IMR-90 (cell line): ENCODE measurements at regions not wholly inside any gene's neighbourhood (a gene's known extent, or its start where the extent isn't known, plus 50 kb on each side); places are given as distances from the start of the nearest gene placed in this dataset.

Experiments used
- ATAC-seq: fragments of 200-7000 bp; cut with Tn5 transposase; 2 replicates; pipeline ENCODE4 v1.9.1; 2020; ENCODE audit warnings: low read depth, mild to moderate bottlenecking, moderate library complexity
- BruUV-seq: library from RNA; stranded (reverse); fragments of 400-500 nt; replicated peaks from 2 replicates; lab custom pipeline; 2021; lab: Mats Ljungman, UMichigan
- CTCF ChIA-PET: fragments of 300-600 bp; formaldehyde crosslinking; extraction: SDS; loops from one replicate; lab custom pipeline; 2021; ENCODE audit warnings: antibody characterized with exemption; lab: Yijun Ruan, JAX
- POLR2A ChIA-PET: fragments of 300-600 bp; sonication (Branson Sonifier 250); formaldehyde crosslinking; loops from one replicate; lab custom pipeline; 2022; ENCODE audit warnings: antibody characterized with exemption; ENCODE audit not compliant: unreplicated experiment; lab: Charles Lee
- DNase-seq: peaks from one replicate; pipeline ENCODE4 v3.0.0; 2013
- H2AFZ ChIP-seq: replicated peaks from 2 replicates; pipeline ENCODE3; 2013; ENCODE audit warnings: low read length, mild to moderate bottlenecking; ENCODE audit not compliant: poor library complexity
- H2AK5ac ChIP-seq: 2 replicates; pipeline ENCODE4 v1.6.1; 2013; ENCODE audit warnings: low read depth, low read length, inconsistent platforms
- H2AK9ac ChIP-seq: replicated peaks from 2 replicates; pipeline ENCODE3; 2013; ENCODE audit warnings: mild to moderate bottlenecking, low read depth, low read length, moderate library complexity; ENCODE audit not compliant: poor library complexity
- H2BK120ac ChIP-seq: 2 replicates; pipeline ENCODE4 v1.6.1; 2013; ENCODE audit warnings: low read depth, low read length, inconsistent platforms
- H2BK15ac ChIP-seq: 3 replicates; pipeline ENCODE4 v1.6.1; 2013; ENCODE audit warnings: low read depth, low read length, inconsistent platforms
- H2BK20ac ChIP-seq: 2 replicates; pipeline ENCODE4 v1.6.1; 2013; ENCODE audit warnings: low read depth, mild to moderate bottlenecking, inconsistent platforms, low read length, moderate library complexity
- H2BK5ac ChIP-seq: 2 replicates; pipeline ENCODE4 v1.6.1; 2013; ENCODE audit warnings: mild to moderate bottlenecking, low read depth, low read length, inconsistent platforms; ENCODE audit not compliant: poor library complexity, severe bottlenecking
- H3K14ac ChIP-seq: replicated peaks from 2 replicates; pipeline ENCODE4 v1.6.1; 2013; ENCODE audit warnings: low read depth, low read length, inconsistent platforms
- H3K18ac ChIP-seq: 2 replicates; pipeline ENCODE4 v1.6.1; 2013; ENCODE audit warnings: low read depth, low read length, control low read depth
- H3K23ac ChIP-seq: 2 replicates; pipeline ENCODE4 v1.6.1; 2013; ENCODE audit warnings: low read depth, low read length, inconsistent platforms
- H3K27ac ChIP-seq: 2 replicates; pipeline ENCODE4 v1.5.1; 2013; ENCODE audit warnings: mild to moderate bottlenecking, control low read depth, low read length; ENCODE audit not compliant: insufficient read depth
- H3K27me3 ChIP-seq: 2 replicates; pipeline ENCODE4 v1.6.1; 2013; ENCODE audit warnings: low read length; ENCODE audit not compliant: control insufficient read depth, insufficient read depth
- H3K36me3 ChIP-seq: 2 replicates; pipeline ENCODE4 v1.6.1; 2013; ENCODE audit warnings: low read length, mixed read lengths; ENCODE audit not compliant: control insufficient read depth, insufficient read depth
- H3K4ac ChIP-seq: 2 replicates; pipeline ENCODE4 v1.6.1; 2013; ENCODE audit warnings: low read depth, low read length, inconsistent platforms
- H3K4me1 ChIP-seq: 2 replicates; pipeline ENCODE4 v1.6.1; 2013; ENCODE audit warnings: low read length, mixed read lengths; ENCODE audit not compliant: control insufficient read depth, insufficient read depth
- H3K4me2 ChIP-seq: 2 replicates; pipeline ENCODE4 v1.6.1; 2013; ENCODE audit warnings: low read depth, mild to moderate bottlenecking, control low read depth, low read length, moderate library complexity
- H3K4me3 ChIP-seq: 2 replicates; pipeline ENCODE4 v1.5.1; 2013; ENCODE audit warnings: low read depth, mild to moderate bottlenecking, control low read depth, low read length, moderate library complexity; ENCODE audit not compliant: insufficient read depth
- H3K56ac ChIP-seq: 2 replicates; pipeline ENCODE4 v1.6.1; 2013; ENCODE audit warnings: low read length, inconsistent platforms; ENCODE audit not compliant: insufficient read depth; ENCODE audit errors: extremely low read depth
- H3K79me1 ChIP-seq, 2 experiments: 2 replicates each; pipeline ENCODE4 v1.6.1; 2013; ENCODE audit warnings: low read length in 2 of 2, inconsistent platforms in 1 of 2, low read depth in 1 of 2
- H3K9ac ChIP-seq: 2 replicates; pipeline ENCODE4 v1.6.1; 2013; ENCODE audit warnings: low read depth, low read length, control low read depth
- H3K9me1 ChIP-seq: 2 replicates; pipeline ENCODE4 v1.6.1; 2013; ENCODE audit warnings: low read length, inconsistent platforms; ENCODE audit not compliant: insufficient read depth
- H3K9me3 ChIP-seq: 2 replicates; pipeline ENCODE4 v1.6.1; 2013; ENCODE audit warnings: low read length; ENCODE audit not compliant: control insufficient read depth, insufficient read depth
- H4K20me1 ChIP-seq: 2 replicates; pipeline ENCODE4 v1.6.1; 2013; ENCODE audit warnings: low read length, inconsistent platforms; ENCODE audit not compliant: insufficient read depth
- H4K5ac ChIP-seq: 2 replicates; pipeline ENCODE4 v1.6.1; 2013; ENCODE audit warnings: mild to moderate bottlenecking, low read depth, low read length, control low read depth
- H4K8ac ChIP-seq, 2 experiments: 2 replicates each; pipeline ENCODE4 v1.6.1; 2013; ENCODE audit warnings: low read depth in 2 of 2, low read length in 2 of 2, control low read depth in 1 of 2, inconsistent platforms in 1 of 2
- H4K91ac ChIP-seq: 2 replicates; pipeline ENCODE4 v1.6.1; 2013; ENCODE audit warnings: low read depth, low read length, inconsistent platforms; ENCODE audit not compliant: insufficient read depth
- MAFK ChIP-seq: IDR thresholded peaks from 2 replicates; pipeline ENCODE4 v1.6.1; 2012; ENCODE audit warnings: low read depth, low read length, improper control_type of control experiment
- RAD21 ChIP-seq: IDR thresholded peaks from 2 replicates; pipeline ENCODE4 v1.6.1; 2012; ENCODE audit warnings: low read length, improper control_type of control experiment
- WGBS, 2 experiments: methylation state at CpG; one replicate each; pipeline versions ENCODE4 v1.1.5 to v1.1.7; 2013; ENCODE audit warnings: missing lambda C conversion rate in 2 of 2; ENCODE audit not compliant: insufficient read length in 1 of 2; ENCODE audit errors: extremely low coverage in 2 of 2; 5-methylcytosine and 5-hydroxymethylcytosine counted together
- dilution Hi-C: fragments of 300-500 bp; cut with HindIII; formaldehyde crosslinking; loops from one replicate; pipeline ENCODE4 v1.14.3; 2018; ENCODE audit warnings: low sequenced_read_pairs; ENCODE audit not compliant: unreplicated experiment
- in situ Hi-C: fragments of 300-500 bp; cut with MboI; formaldehyde crosslinking; loops from 3 replicates; pipeline ENCODE4 v1.14.3; 2019; ENCODE audit warnings: low sequenced_read_pairs, inconsistent platforms, mixed read lengths
- intact Hi-C: fragments of 100-400 bp; cut with micrococcal nuclease; formaldehyde crosslinking; loops from 2 replicates; pipeline ENCODE4 v1.10.0; 2022
- TF ChIP-seq, protein P1 (sequence below): conservative IDR thresholded peaks from 2 replicates; pipeline ENCODE4 v1.5.1; 2012; ENCODE audit warnings: mild to moderate bottlenecking, low read depth, low read length, improper control_type of control experiment

DNA sequence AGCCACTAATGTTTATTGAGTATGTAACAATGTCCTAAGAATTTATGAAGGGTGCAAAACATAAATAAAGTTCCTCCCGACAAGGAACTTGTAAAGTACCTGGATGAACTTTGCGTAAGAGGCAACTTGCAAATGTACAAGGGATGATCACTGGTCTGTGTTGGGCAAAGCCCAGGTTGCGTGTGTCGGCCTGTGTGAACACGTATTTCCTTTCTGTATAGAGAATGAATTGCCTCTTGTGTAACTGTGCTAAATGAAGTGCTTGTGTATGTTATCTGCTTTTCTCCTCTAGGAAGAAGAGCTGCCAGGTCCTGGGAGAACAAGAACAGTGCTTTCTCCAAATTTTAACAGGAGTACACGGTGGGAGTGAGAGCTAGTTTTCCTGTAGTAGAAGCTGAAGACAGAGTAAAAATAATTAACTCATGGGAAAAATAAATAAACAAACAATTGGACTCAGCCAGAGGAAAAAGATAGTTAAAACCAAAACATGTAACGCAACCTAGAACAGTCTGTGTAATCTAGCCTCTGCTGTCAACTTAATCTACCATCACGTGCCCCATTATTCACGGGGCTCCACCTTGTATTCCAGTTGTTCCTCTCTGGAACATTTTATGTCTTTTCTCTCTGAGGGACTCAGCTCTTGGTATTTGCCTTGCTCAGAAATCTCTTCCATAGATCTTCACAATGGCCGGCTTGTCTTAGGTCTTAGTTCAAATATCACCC lies 83.7 kb upstream of the RASGRP1 start:
- CTCF ChIA-PET: no interaction called here
- no peak overlapping the region for H3K23ac ChIP-seq

More for the DNA sequence above, 83.7 kb upstream of the RASGRP1 start:
- H2AFZ ChIP-seq: no peak overlapping the region
- intact Hi-C loops: no loop called here
- H3K4me3 ChIP-seq: no peak overlapping the region
- H3K79me1 ChIP-seq: no peaks in the 10 kb centered on the region
- H3K14ac ChIP-seq: no peak overlapping the region
- H3K9me1 ChIP-seq: no peaks in the 10 kb centered on the region
- no peak overlapping the region for H3K18ac ChIP-seq
- WGBS, 2 experiments: 68% methylated on average over 3 of the region's 10 CpGs; no CpG with 5 or more reads in 1 of the 2 experiments
- H2BK20ac ChIP-seq: no peak overlapping the region
- H4K8ac ChIP-seq: no peak overlapping the region
- no TSS peak for BruUV-seq
- H3K9me3 ChIP-seq: peaks cover 3% of the 10 kb centered on the region; the same call in 1 of the 2 replicates
- H2BK120ac ChIP-seq: no peak overlapping the region
- in situ Hi-C loops: no loop called here
- no peaks in the 10 kb centered on the region for H4K20me1 ChIP-seq
- DNase-seq: peak; percentile 4
- H4K5ac ChIP-seq: no peak overlapping the region
- H2AK5ac ChIP-seq: no peak overlapping the region
- H3K36me3 ChIP-seq: no peaks in the 10 kb centered on the region
- H2AK9ac ChIP-seq: no peak overlapping the region
- TF ChIP-seq RAD21: no peak
- no peak for TF ChIP-seq MAFK
- TF ChIP-seq, protein P1, sequence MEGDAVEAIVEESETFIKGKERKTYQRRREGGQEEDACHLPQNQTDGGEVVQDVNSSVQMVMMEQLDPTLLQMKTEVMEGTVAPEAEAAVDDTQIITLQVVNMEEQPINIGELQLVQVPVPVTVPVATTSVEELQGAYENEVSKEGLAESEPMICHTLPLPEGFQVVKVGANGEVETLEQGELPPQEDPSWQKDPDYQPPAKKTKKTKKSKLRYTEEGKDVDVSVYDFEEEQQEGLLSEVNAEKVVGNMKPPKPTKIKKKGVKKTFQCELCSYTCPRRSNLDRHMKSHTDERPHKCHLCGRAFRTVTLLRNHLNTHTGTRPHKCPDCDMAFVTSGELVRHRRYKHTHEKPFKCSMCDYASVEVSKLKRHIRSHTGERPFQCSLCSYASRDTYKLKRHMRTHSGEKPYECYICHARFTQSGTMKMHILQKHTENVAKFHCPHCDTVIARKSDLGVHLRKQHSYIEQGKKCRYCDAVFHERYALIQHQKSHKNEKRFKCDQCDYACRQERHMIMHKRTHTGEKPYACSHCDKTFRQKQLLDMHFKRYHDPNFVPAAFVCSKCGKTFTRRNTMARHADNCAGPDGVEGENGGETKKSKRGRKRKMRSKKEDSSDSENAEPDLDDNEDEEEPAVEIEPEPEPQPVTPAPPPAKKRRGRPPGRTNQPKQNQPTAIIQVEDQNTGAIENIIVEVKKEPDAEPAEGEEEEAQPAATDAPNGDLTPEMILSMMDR: no peak
- 0 out of 2 replicates have a peak overlapping the region, but pooled peaks have one; percentile 28 for H3K4me2 ChIP-seq
- POLR2A ChIA-PET: no interaction called here
- no peak overlapping the region for H3K27ac ChIP-seq
- ATAC-seq: no peak
- H2BK15ac ChIP-seq: no peak overlapping the region
- no peak overlapping the region for H4K91ac ChIP-seq
- no peak overlapping the region for H2BK5ac ChIP-seq
- no peak overlapping the region for H3K56ac ChIP-seq
- H3K4ac ChIP-seq: no peak overlapping the region
- H3K9ac ChIP-seq: no peak overlapping the region
- H3K27me3 ChIP-seq: peaks cover 45% of the 10 kb centered on the region
- no peaks in the 10 kb centered on the region for H3K4me1 ChIP-seq
- dilution Hi-C loops: no loop called here
